A549 (cell line): ENCODE measurements at regions not wholly inside any gene's neighbourhood (a gene's known extent, or its start where the extent isn't known, plus 50 kb on each side); places are given as distances from the start of the nearest gene placed in this dataset.

Experiments
- ATAC-seq, 2 experiments: fragments of 200-7000 bp in 1 of 2; fragments of >200 bp in 1 of 2; cut with Nextera tagmentation in 1 of 2; cut with Tn5 transposase in 1 of 2; 3 replicates each; pipeline versions ENCODE4 v1.8.0 to v1.9.1; 2018 to 2020; ENCODE audit warnings: mild to moderate bottlenecking in 1 of 2, moderate library complexity in 1 of 2
- CTCF ChIA-PET: fragments of 300-600 bp; sonication (Branson Sonifier 250); formaldehyde crosslinking; extraction: SDS; loops from one replicate; lab custom pipeline; 2021; ENCODE audit warnings: antibody characterized with exemption, inconsistent platforms; lab: Yijun Ruan, JAX
- POLR2A ChIA-PET: fragments of 350-600 bp; formaldehyde crosslinking; extraction: SDS; loops from one replicate; lab custom pipeline; 2021; ENCODE audit warnings: antibody characterized with exemption, inconsistent platforms; lab: Yijun Ruan, JAX
- DNase-seq, 2 experiments: peaks; one replicate each; pipeline versions ENCODE4 v3.0.0 to v3.0.0-alpha.2; 2011 to 2016; ENCODE audit warnings: low read depth in 1 of 2, low spot score in 1 of 2
- FAIRE-seq: peaks from 2 replicates; lab custom pipeline; 2011; peaks lifted over from hg19 to GRCh38; lab: Jason Lieb, UNC
- H3K27ac ChIP-seq, 2 experiments: fragments of >200 bp; sonication (Bioruptor Twin); formaldehyde crosslinking; 3 replicates each; pipeline ENCODE4 v1.5.1; 2016 to 2017
- H3K4me1 ChIP-seq: fragments of >200 bp; sonication (Bioruptor Twin); formaldehyde crosslinking; 3 replicates; pipeline ENCODE4 v1.6.1; 2016
- H3K4me2 ChIP-seq: fragments of >200 bp; sonication (Bioruptor Twin); formaldehyde crosslinking; 3 replicates; pipeline ENCODE4 v1.6.1; 2016
- H3K4me3 ChIP-seq: fragments of >200 bp; sonication (Bioruptor Twin); formaldehyde crosslinking; 3 replicates; pipeline ENCODE4 v1.5.1; 2016
- H3K9me3 ChIP-seq: fragments of >200 bp; sonication (Bioruptor Twin); formaldehyde crosslinking; 3 replicates; pipeline ENCODE4 v1.6.1; 2016
- BHLHE40 ChIP-seq: IDR thresholded peaks from 2 replicates; pipeline ENCODE4 v1.6.1; 2012; ENCODE audit warnings: low read depth, low read length, inconsistent platforms
- CBX2 ChIP-seq: fragments of 200-600 bp; sonication (generic); IDR thresholded peaks from 2 replicates; pipeline ENCODE4 v1.6.1; 2016; ENCODE audit warnings: low read depth, mild to moderate bottlenecking, borderline replicate concordance
- CEBPB ChIP-seq, 2 experiments: fragments of >200 bp in 1 of 2; sonication (Bioruptor Twin) in 1 of 2; formaldehyde crosslinking in 1 of 2; IDR thresholded peaks; 2 replicates each; pipeline ENCODE4 v1.6.1; 2012 to 2016
- CHD2 ChIP-seq: fragments of 150-350 bp; IDR thresholded peaks from 2 replicates; pipeline ENCODE4 v1.6.1; 2014; ENCODE audit warnings: low read length; ENCODE audit not compliant: partially characterized antibody
- EP300 ChIP-seq, 2 experiments: fragments of >200 bp; sonication (Bioruptor Twin); formaldehyde crosslinking; IDR thresholded peaks; 2 replicates in 1 of 2; 3 replicates in 1 of 2; pipeline ENCODE4 v1.6.1; 2016 to 2017
- ESRRA ChIP-seq: fragments of 150-350 bp; IDR thresholded peaks from 2 replicates; pipeline ENCODE4 v1.6.1; 2014; ENCODE audit warnings: mild to moderate bottlenecking, low read length, borderline replicate concordance
- HOXB5 ChIP-seq: fragments of 250-450 bp; sonication (Bioruptor Pico); IDR thresholded peaks from 2 replicates; pipeline ENCODE4 v1.5.0; 2020; ENCODE audit warnings: mild to moderate bottlenecking, moderate library complexity
- MAX ChIP-seq: IDR thresholded peaks from 2 replicates; pipeline ENCODE4 v1.6.1; 2012
- MAZ ChIP-seq: fragments of 150-350 bp; IDR thresholded peaks from 2 replicates; pipeline ENCODE4 v1.6.1; 2014; ENCODE audit warnings: antibody characterized with exemption, low read depth, low read length, borderline replicate concordance
- MYC ChIP-seq: IDR thresholded peaks from 2 replicates; pipeline ENCODE4 v1.6.1; 2012; ENCODE audit warnings: mild to moderate bottlenecking, inconsistent platforms, low read length, improper control_type of control experiment, borderline replicate concordance
- NFE2L2 ChIP-seq: fragments of 150-350 bp; conservative IDR thresholded peaks from 2 replicates; pipeline ENCODE4 v1.6.1; 2014; ENCODE audit warnings: low read length
- NPAS2 ChIP-seq: fragments of 250-450 bp; sonication (Bioruptor Pico); IDR thresholded peaks from 2 replicates; pipeline ENCODE4 v1.8.0; 2022; ENCODE audit warnings: mild to moderate bottlenecking, moderate library complexity, borderline replicate concordance
- NR3C1 ChIP-seq: fragments of >200 bp; sonication (Bioruptor Twin); formaldehyde crosslinking; IDR thresholded peaks from 3 replicates; pipeline ENCODE4 v1.6.1; 2017
- RAD21 ChIP-seq, 2 experiments: fragments of >200 bp in 1 of 2; sonication (Bioruptor Twin) in 1 of 2; formaldehyde crosslinking in 1 of 2; IDR thresholded peaks in 1 of 2; conservative IDR thresholded peaks in 1 of 2; 2 replicates in 1 of 2; 3 replicates in 1 of 2; pipeline ENCODE4 v1.6.1; 2012 to 2018; ENCODE audit warnings: inconsistent platforms in 1 of 2
- RARB ChIP-seq: fragments of 250-450 bp; sonication (Bioruptor Pico); IDR thresholded peaks from 2 replicates; pipeline ENCODE4 v1.8.0; 2021; ENCODE audit warnings: mild to moderate bottlenecking, moderate library complexity
- RFX5 ChIP-seq: fragments of 450-650 bp; IDR thresholded peaks from 2 replicates; pipeline ENCODE4 v1.7.1; 2014; ENCODE audit warnings: antibody characterized with exemption, mild to moderate bottlenecking, moderate library complexity
- RNF2 ChIP-seq: fragments of 200-600 bp; sonication (generic); IDR thresholded peaks from 2 replicates; pipeline ENCODE4 v1.6.1; 2016; ENCODE audit warnings: low read depth, mild to moderate bottlenecking, antibody characterized with exemption, moderate library complexity, borderline replicate concordance
- SREBF2 ChIP-seq: fragments of 450-650 bp; IDR thresholded peaks from 2 replicates; pipeline ENCODE4 v1.6.1; 2014; ENCODE audit warnings: mild to moderate bottlenecking, moderate library complexity
- TFCP2L1 ChIP-seq: fragments of 250-450 bp; sonication (Bioruptor Pico); IDR thresholded peaks from 2 replicates; pipeline ENCODE4 v1.5.0; 2021; ENCODE audit warnings: mild to moderate bottlenecking
- ZC3H11A ChIP-seq: fragments of 450-650 bp; IDR thresholded peaks from 2 replicates; pipeline ENCODE4 v1.6.1; 2014; ENCODE audit warnings: antibody characterized with exemption, mild to moderate bottlenecking
- ZNF302 ChIP-seq: fragments of 250-450 bp; sonication (Bioruptor Pico); IDR thresholded peaks from 2 replicates; pipeline ENCODE4 v1.9.0; 2021; ENCODE audit warnings: inconsistent platforms, mild to moderate bottlenecking, moderate library complexity
- ZSCAN20 ChIP-seq: fragments of 250-450 bp; sonication (Bioruptor Pico); IDR thresholded peaks from 2 replicates; pipeline ENCODE4 v1.8.0; 2022; ENCODE audit warnings: mild to moderate bottlenecking, moderate library complexity
- WGBS: methylation state at CpG from one replicate; pipeline ENCODE4 v1.1.6; 2017; ENCODE audit errors: missing lambda C conversion rate; 5-methylcytosine and 5-hydroxymethylcytosine counted together
- TF ChIP-seq, protein P1 (sequence below): fragments of >200 bp; sonication (Bioruptor Twin); formaldehyde crosslinking; IDR thresholded peaks from 3 replicates; pipeline ENCODE4 v1.6.1; 2016
- TF ChIP-seq, protein P2 (sequence below): fragments of 150-350 bp; IDR thresholded peaks from 2 replicates; pipeline ENCODE4 v1.6.1; 2014; ENCODE audit warnings: low read depth, mild to moderate bottlenecking, low read length

GRCh38 chr16:13306161-13306995, 405.0 kb downstream of the SHISA9 start:
- ATAC-seq, result no peak
- POLR2A ChIA-PET, result no interaction called here
- Histone ChIP-seq H3K9me3 (no peaks in the 10 kb centered on the region), H3K4me3 (no peak overlapping the region), H3K4me2 (no peak overlapping the region), H3K27ac (no peak overlapping the region), H3K4me1 (no peaks in the 10 kb centered on the region)
- DNase-seq, result no peak
- WGBS, result 3% methylated on average over 2 of the region's 2 CpGs
- FAIRE-seq, result no peak
- CTCF ChIA-PET, result interaction anchor here (1.3 kb wide), 1 partner anchor 18 kb away, joined by 3 read pairs; no protein-coding TSS in a partner anchor
- TF ChIP-seq RAD21 (conservative IDR thresholded peaks at IDR 0.05 in 1 of 2, IDR thresholded peaks at IDR 0.05 in 1 of 2) (no peak), NPAS2 (CRISPR knock-in tag) (no peak), CBX2 (no peak), ESRRA (no peak), TFCP2L1 (CRISPR knock-in tag) (no peak)

- Histone ChIP-seq H3K4me2 (no peak overlapping the region), H3K27ac (no peak overlapping the region), H3K4me3 (no peak overlapping the region), H3K9me3 (no peaks in the 10 kb centered on the region), H3K4me1 (no peaks in the 10 kb centered on the region)
- 5% methylated on average over 4 of the region's 4 CpGs for WGBS
- ATAC-seq (no peak), FAIRE-seq (no peak), DNase-seq (no peak)
- POLR2A ChIA-PET, result no interaction called here
- TF ChIP-seq NFE2L2, result no peak
- CTCF ChIA-PET, result no interaction called here
Observed at GRCh38 chr16:13307255-13307654, 405.9 kb downstream of the SHISA9 start.

DNA sequence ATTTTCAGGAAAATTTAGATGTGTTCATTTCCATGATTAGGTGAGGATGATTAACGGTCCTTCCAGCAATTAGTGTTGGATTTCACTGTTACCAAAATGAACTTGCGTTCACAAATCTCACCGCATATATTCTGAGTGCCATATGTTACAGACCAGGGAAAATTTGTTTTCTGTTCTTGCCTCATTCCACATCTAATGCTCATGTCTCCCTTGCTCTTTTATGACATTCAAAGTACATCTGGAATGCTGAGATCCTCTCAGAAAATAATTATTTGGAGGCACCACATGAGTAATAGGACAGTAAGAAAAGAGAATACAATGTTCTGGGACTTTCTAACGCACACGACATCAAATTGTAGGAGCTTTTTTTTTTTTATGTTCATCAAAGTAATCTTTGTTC, 406.5 kb downstream of the SHISA9 start:
- ChIA-PET POLR2A (no interaction called here), CTCF (no interaction called here)
- ATAC-seq (no peak), FAIRE-seq (no peak), DNase-seq (no peak)
- 43% methylated on average over 5 of the region's 5 CpGs for WGBS
- no peaks in the 10 kb centered on the region for H3K4me1 ChIP-seq
- H3K4me3 ChIP-seq, result no peak overlapping the region
- H3K27ac ChIP-seq, result no peak overlapping the region
- H3K9me3 ChIP-seq, result no peaks in the 10 kb centered on the region
- TF ChIP-seq RFX5 (no peak), MAX (no peak), MYC (no peak), NPAS2 (CRISPR knock-in tag) (no peak)
- TF ChIP-seq, protein P1, sequence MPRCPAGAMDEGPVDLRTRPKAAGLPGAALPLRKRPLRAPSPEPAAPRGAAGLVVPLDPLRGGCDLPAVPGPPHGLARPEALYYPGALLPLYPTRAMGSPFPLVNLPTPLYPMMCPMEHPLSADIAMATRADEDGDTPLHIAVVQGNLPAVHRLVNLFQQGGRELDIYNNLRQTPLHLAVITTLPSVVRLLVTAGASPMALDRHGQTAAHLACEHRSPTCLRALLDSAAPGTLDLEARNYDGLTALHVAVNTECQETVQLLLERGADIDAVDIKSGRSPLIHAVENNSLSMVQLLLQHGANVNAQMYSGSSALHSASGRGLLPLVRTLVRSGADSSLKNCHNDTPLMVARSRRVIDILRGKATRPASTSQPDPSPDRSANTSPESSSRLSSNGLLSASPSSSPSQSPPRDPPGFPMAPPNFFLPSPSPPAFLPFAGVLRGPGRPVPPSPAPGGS, result no peak
- TF ChIP-seq, protein P2, sequence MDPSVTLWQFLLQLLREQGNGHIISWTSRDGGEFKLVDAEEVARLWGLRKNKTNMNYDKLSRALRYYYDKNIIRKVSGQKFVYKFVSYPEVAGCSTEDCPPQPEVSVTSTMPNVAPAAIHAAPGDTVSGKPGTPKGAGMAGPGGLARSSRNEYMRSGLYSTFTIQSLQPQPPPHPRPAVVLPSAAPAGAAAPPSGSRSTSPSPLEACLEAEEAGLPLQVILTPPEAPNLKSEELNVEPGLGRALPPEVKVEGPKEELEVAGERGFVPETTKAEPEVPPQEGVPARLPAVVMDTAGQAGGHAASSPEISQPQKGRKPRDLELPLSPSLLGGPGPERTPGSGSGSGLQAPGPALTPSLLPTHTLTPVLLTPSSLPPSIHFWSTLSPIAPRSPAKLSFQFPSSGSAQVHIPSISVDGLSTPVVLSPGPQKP, result no peak
- TF ChIP-seq, all 56 proteins: peak for 0
- H3K4me2 ChIP-seq, result no peak overlapping the region

DNA sequence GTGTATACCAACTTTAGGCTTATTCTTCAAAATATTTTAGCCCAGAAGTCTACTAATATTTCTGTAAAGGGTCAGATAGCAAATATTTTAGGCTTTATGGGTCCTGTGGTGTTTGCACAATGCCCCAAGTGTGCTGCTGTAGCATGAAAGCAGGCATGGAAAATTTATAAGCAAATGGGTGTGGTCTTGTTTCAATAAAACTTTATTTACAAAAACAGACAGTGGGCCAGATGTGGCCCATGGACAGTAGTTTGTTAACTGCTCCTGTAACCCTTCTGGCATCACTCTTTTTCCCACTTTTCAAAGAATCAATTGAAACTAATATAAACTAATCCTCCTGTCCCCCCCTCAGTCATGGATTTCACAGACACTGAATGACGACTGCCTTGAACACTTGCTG, 410.7 kb downstream of the SHISA9 start:
- FAIRE-seq (no peak), DNase-seq (no peak), ATAC-seq (no peak)
- WGBS, result 42% methylated on average over 1 of the region's 1 CpG
- no peak overlapping the region for H3K4me2 ChIP-seq
- TF ChIP-seq MYC, result no peak
- TF ChIP-seq ZNF302 (CRISPR knock-in tag), result no peak
- no peak for TF ChIP-seq HOXB5
- no peaks in the 10 kb centered on the region for H3K4me1 ChIP-seq
- CTCF ChIA-PET, result no interaction called here
- no peak overlapping the region for H3K27ac ChIP-seq
- H3K4me3 ChIP-seq, result no peak overlapping the region
- POLR2A ChIA-PET, result no interaction called here
- H3K9me3 ChIP-seq, result no peaks in the 10 kb centered on the region

DNA sequence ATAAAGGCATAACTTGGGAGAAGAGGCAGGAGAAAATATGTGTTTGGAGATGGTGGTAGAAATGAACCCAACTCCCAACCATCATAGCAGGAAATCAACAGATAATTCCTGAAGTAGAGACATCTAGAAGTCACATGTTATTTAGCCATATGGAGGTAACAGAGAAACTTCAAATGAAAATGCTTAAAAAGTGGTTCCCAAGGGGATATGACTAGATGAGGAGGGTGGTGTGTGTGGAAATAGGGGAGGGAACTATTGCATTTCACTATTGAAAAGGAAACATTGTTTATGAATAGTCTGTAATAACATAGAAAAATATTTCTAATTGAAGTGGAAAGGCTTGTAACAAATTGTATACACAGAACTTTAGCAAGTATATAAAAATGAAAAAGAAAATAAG, 412.0 kb downstream of the SHISA9 start:
- no peak for ATAC-seq
- Histone ChIP-seq H3K9me3 (no peaks in the 10 kb centered on the region), H3K4me3 (no peak overlapping the region), H3K27ac (no peak overlapping the region), H3K4me1 (no peaks in the 10 kb centered on the region), H3K4me2 (no peak overlapping the region)
- FAIRE-seq, result no peak
- ChIA-PET POLR2A (no interaction called here), CTCF (no interaction called here)
- TF ChIP-seq HOXB5 (no peak), NR3C1 (no peak), ZC3H11A (no peak), CEBPB (IDR thresholded peaks at IDR 0.05) (no peak), RAD21 (conservative IDR thresholded peaks at IDR 0.05 in 1 of 2, IDR thresholded peaks at IDR 0.05 in 1 of 2) (no peak), MAZ (no peak), MAX (no peak), MYC (no peak), RARB (CRISPR knock-in tag) (no peak), EP300 (IDR thresholded peaks at IDR 0.05) (no peak), CHD2 (no peak), BHLHE40 (no peak), SREBF2 (no peak), CBX2 (no peak), TFCP2L1 (CRISPR knock-in tag) (no peak), RNF2 (no peak), ZSCAN20 (no peak)
- DNase-seq, result no peak
